Endothelial cell of umbilical vein (primary cell): ENCODE measurements at regions not wholly inside any gene's neighbourhood (a gene's known extent, or its start where the extent isn't known, plus 50 kb on each side); places are given as distances from the start of the nearest gene placed in this dataset.

Source experiments
- BruUV-seq: library from RNA; stranded (reverse); fragments of 400-500 nt; replicated peaks from 2 replicates; lab custom pipeline; 2021; lab: Mats Ljungman, UMichigan
- CTCF ChIA-PET: fragments of 300-600, 350-600 bp; sonication (Branson Sonifier 250); formaldehyde crosslinking; loops from one replicate; lab custom pipeline; 2021; ENCODE audit warnings: antibody characterized with exemption, inconsistent platforms; lab: Charles Lee
- POLR2A ChIA-PET: fragments of 300-600, 350-600 bp; sonication (Branson Sonifier 250); formaldehyde crosslinking; loops from one replicate; lab custom pipeline; 2021; ENCODE audit warnings: antibody characterized with exemption, inconsistent platforms; lab: Charles Lee
- DNase-seq: peaks from one replicate; pipeline ENCODE4 v3.0.0-alpha.2; 2011; ENCODE audit warnings: low read depth, low spot score
- FAIRE-seq: peaks from 2 replicates; lab custom pipeline; 2011; peaks lifted over from hg19 to GRCh38; lab: Jason Lieb, UNC
- H2AFZ ChIP-seq: 2 replicates; pipeline ENCODE4 v1.6.0; 2012; ENCODE audit warnings: low read depth, low read length, control low read depth, inconsistent platforms
- H3K27ac ChIP-seq: 2 replicates; pipeline ENCODE4 v1.5.1; 2011; ENCODE audit warnings: low read depth, mild to moderate bottlenecking, control low read depth, low read length, moderate library complexity; ENCODE audit not compliant: insufficient read depth
- H3K27me3 ChIP-seq, 2 experiments: 2 replicates each; pipeline versions ENCODE4 v1.6.0 to v1.6.1; 2011; ENCODE audit warnings: low read length in 2 of 2, mixed read lengths in 1 of 2; ENCODE audit not compliant: control insufficient read depth in 2 of 2, insufficient read depth in 2 of 2
- H3K36me3 ChIP-seq, 2 experiments: 2 replicates in 1 of 2; 3 replicates in 1 of 2; pipeline ENCODE4 v1.5.1; 2011; ENCODE audit warnings: low read length in 2 of 2, mild to moderate bottlenecking in 1 of 2, moderate library complexity in 1 of 2; ENCODE audit not compliant: control insufficient read depth in 2 of 2, insufficient read depth in 2 of 2; ENCODE audit errors: extremely low read depth in 1 of 2
- H3K4me1 ChIP-seq: 3 replicates; pipeline ENCODE4 v1.5.1; 2011; ENCODE audit warnings: mild to moderate bottlenecking, low read length; ENCODE audit not compliant: control insufficient read depth, insufficient read depth; ENCODE audit errors: extremely low read depth
- H3K4me2 ChIP-seq: 2 replicates; pipeline ENCODE4 v1.6.1; 2011; ENCODE audit warnings: low read length, control low read depth, mixed read lengths; ENCODE audit not compliant: insufficient read depth
- H3K4me3 ChIP-seq, 3 experiments: fragments of 200-600 bp in 1 of 3; sonication (generic), shearing (Covaris generic) in 1 of 3; replicated peaks in 1 of 3; 2 replicates each; pipeline ENCODE4 v1.5.1; 2011 to 2016; ENCODE audit warnings: control low read depth in 3 of 3, low read length in 3 of 3, mild to moderate bottlenecking in 2 of 3, inconsistent platforms in 1 of 3, low read depth in 1 of 3, moderate library complexity in 1 of 3; ENCODE audit not compliant: insufficient read depth in 1 of 3
- H3K79me2 ChIP-seq: 2 replicates; pipeline ENCODE4 v1.6.0; 2012; ENCODE audit warnings: low read length, inconsistent platforms; ENCODE audit not compliant: control insufficient read depth, insufficient read depth
- H3K9ac ChIP-seq: replicated peaks from 2 replicates; pipeline ENCODE3; 2011; ENCODE audit warnings: low read length, control low read depth; ENCODE audit not compliant: insufficient read depth; ENCODE audit errors: extremely low read depth
- H3K9me1 ChIP-seq: replicated peaks from 3 replicates; pipeline ENCODE4 v1.6.0; 2011; ENCODE audit warnings: mild to moderate bottlenecking, low read length; ENCODE audit not compliant: control insufficient read depth, insufficient read depth; ENCODE audit errors: extremely low read depth
- H3K9me3 ChIP-seq: replicated peaks from 2 replicates; pipeline ENCODE4 v1.5.1; 2012; ENCODE audit warnings: low read length, inconsistent platforms; ENCODE audit not compliant: control insufficient read depth, insufficient read depth
- H4K20me1 ChIP-seq: replicated peaks from 2 replicates; pipeline ENCODE3; 2011; ENCODE audit warnings: mild to moderate bottlenecking, low read length; ENCODE audit not compliant: control insufficient read depth, insufficient read depth; ENCODE audit errors: extremely low read depth
- EZH2 ChIP-seq: IDR thresholded peaks from 2 replicates; pipeline ENCODE4 v1.6.1; 2012; ENCODE audit warnings: borderline replicate concordance, low read depth, mild to moderate bottlenecking, moderate library complexity, low read length, inconsistent platforms; ENCODE audit not compliant: severe bottlenecking
- FOS ChIP-seq: IDR thresholded peaks from 2 replicates; pipeline ENCODE4 v1.6.1; 2011; ENCODE audit warnings: mild to moderate bottlenecking, low read length, moderate library complexity, borderline replicate concordance; ENCODE audit not compliant: insufficient read depth
- GATA2 ChIP-seq: IDR thresholded peaks from 2 replicates; pipeline ENCODE4 v1.7.0; 2011; ENCODE audit warnings: low read depth, mild to moderate bottlenecking, moderate library complexity, mixed read lengths, low read length; ENCODE audit not compliant: insufficient read length, insufficient read depth
- JUN ChIP-seq: IDR thresholded peaks from 2 replicates; pipeline ENCODE4 v1.6.1; 2011; ENCODE audit warnings: borderline replicate concordance, low read depth; ENCODE audit not compliant: insufficient read length, insufficient read depth
- MYC ChIP-seq: IDR thresholded peaks from one replicate; pipeline ENCODE4 v1.6.1; 2011; ENCODE audit warnings: mild to moderate bottlenecking, low read depth, low read length
- POLR2A ChIP-seq: IDR thresholded peaks from 2 replicates; pipeline ENCODE4 v1.6.1; 2012; ENCODE audit warnings: low read depth, mild to moderate bottlenecking, control low read depth, low read length
- POLR2AphosphoS5 ChIP-seq: IDR thresholded peaks from 2 replicates; pipeline ENCODE4 v1.6.1; 2012; ENCODE audit warnings: low read depth, mild to moderate bottlenecking, control low read depth, low read length, moderate library complexity; ENCODE audit not compliant: insufficient read depth
- dilution Hi-C: fragments of 300-500 bp; cut with MboI; formaldehyde crosslinking; loops from one replicate; pipeline ENCODE4 v1.15.0; 2019; ENCODE audit warnings: low sequenced_read_pairs; ENCODE audit not compliant: extremely low pct_ligation_motif_present
- intact Hi-C: fragments of 100-400 bp; cut with micrococcal nuclease; formaldehyde crosslinking; loops from one replicate; pipeline ENCODE4 v1.10.0; 2022
- TF ChIP-seq, protein P1 (sequence below), 2 donors: IDR thresholded peaks; 1 replicate in 1 of 2; 2 replicates in 1 of 2; pipeline ENCODE4 v1.5.1; 2011; ENCODE audit warnings: low read length in 2 of 2, mild to moderate bottlenecking in 2 of 2, moderate library complexity in 2 of 2, control low read depth in 1 of 2, inconsistent platforms in 1 of 2, low read depth in 1 of 2; ENCODE audit not compliant: insufficient read depth in 1 of 2; ENCODE audit errors: extremely low read depth in 1 of 2
- TF ChIP-seq, protein P2 (sequence below): IDR thresholded peaks from 2 replicates; pipeline ENCODE4 v1.6.1; 2011; ENCODE audit not compliant: insufficient read depth, insufficient read length

DNA sequence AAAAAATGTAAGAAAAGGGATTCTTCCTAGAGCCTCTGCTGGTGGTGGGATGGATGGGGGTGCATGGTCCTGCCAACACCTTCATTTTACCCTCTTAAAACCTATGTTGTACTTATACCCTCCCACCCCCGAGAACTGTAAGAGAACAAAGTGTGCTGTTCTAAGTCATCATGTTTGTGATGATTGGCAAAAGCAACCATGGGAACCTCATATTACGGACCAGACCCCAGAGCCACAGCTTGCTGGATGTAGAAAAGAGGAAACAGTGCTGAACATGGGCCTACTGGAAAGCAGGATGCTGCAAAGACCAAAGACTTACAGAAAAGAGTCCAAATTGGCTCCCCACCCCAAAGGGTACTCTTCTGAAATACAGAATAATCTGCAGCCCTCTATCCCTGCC, 311.2 kb downstream of the DUSP6 start:
- no peak for TF ChIP-seq POLR2AphosphoS5
- TF ChIP-seq MYC, result no peak
- Histone ChIP-seq H3K27ac (no peak overlapping the region), H3K9me1 (no peaks in the 10 kb centered on the region), H3K27me3 (no peaks in the 10 kb centered on the region), H4K20me1 (no peaks in the 10 kb centered on the region), H3K4me1 (no peaks in the 10 kb centered on the region), H3K4me2 (no peak overlapping the region), H3K9me3 (no peaks in the 10 kb centered on the region), H3K4me3 (no peak overlapping the region), H2AFZ (no peak overlapping the region), H3K9ac (no peak overlapping the region), H3K36me3 (no peaks in the 10 kb centered on the region), H3K79me2 (no peaks in the 10 kb centered on the region)
- ChIA-PET POLR2A (no interaction called here), CTCF (no interaction called here)
- intact Hi-C loops (no loop called here), dilution Hi-C loops (loop anchor here (25.0 kb wide), 1 partner anchor 421 kb away; no protein-coding TSS in a partner anchor)
- DNase-seq, result no peak
- FAIRE-seq, result no peak
- BruUV-seq, result no TSS peak

DNA sequence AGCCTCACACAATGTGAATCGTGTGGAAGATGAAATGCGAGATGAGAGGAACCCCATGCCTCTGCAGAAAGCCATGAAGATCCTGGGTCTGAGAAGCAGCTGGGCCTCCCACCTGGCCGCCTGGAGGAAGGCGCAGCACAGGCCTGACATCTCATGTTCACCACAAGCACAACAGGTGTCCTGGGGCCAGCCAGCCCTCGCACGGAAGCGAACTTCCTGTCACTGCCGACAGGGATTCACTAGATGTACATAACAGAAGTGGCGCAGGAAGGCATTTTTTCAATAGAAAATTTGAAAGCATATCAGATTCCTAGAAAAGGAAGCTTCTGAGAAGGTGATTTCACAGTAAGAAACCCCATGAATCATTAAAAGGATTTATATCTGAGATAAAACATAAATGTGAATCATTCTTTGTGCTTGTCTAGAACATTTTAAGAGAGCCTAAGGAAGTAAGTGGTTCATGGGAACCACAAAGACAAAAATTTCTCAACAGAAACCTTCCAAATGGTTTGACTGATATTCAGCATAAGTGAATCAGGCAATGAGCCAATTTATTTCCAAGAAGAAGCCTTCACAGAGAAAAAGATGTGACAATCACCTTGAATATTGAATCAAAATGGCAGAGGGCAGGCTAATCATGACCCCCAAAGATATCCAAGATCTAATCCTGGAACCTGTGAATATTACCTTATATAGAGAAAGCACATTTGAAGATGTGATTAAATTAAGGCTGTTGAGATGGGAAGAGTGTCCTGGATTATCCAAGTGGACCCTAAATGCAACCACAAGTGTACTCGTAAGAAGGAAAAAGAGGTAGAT, 311.9 kb downstream of the DUSP6 start:
- Histone ChIP-seq H3K4me3 (no peak overlapping the region), H3K4me2 (no peak overlapping the region), H3K4me1 (no peaks in the 10 kb centered on the region), H3K79me2 (no peaks in the 10 kb centered on the region), H2AFZ (no peak overlapping the region), H3K9me1 (no peaks in the 10 kb centered on the region), H3K27ac (no peak overlapping the region), H3K9ac (no peak overlapping the region), H3K27me3 (no peaks in the 10 kb centered on the region), H3K9me3 (no peaks in the 10 kb centered on the region), H3K36me3 (no peaks in the 10 kb centered on the region), H4K20me1 (no peaks in the 10 kb centered on the region)
- no TSS peak for BruUV-seq
- no peak for FAIRE-seq
- intact Hi-C loops, result no loop called here
- ChIA-PET CTCF (no interaction called here), POLR2A (no interaction called here)
- dilution Hi-C loops, result loop anchor here (25.0 kb wide), 1 partner anchor 422 kb away; no protein-coding TSS in a partner anchor
- TF ChIP-seq, protein P1, sequence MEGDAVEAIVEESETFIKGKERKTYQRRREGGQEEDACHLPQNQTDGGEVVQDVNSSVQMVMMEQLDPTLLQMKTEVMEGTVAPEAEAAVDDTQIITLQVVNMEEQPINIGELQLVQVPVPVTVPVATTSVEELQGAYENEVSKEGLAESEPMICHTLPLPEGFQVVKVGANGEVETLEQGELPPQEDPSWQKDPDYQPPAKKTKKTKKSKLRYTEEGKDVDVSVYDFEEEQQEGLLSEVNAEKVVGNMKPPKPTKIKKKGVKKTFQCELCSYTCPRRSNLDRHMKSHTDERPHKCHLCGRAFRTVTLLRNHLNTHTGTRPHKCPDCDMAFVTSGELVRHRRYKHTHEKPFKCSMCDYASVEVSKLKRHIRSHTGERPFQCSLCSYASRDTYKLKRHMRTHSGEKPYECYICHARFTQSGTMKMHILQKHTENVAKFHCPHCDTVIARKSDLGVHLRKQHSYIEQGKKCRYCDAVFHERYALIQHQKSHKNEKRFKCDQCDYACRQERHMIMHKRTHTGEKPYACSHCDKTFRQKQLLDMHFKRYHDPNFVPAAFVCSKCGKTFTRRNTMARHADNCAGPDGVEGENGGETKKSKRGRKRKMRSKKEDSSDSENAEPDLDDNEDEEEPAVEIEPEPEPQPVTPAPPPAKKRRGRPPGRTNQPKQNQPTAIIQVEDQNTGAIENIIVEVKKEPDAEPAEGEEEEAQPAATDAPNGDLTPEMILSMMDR (IDR thresholded peaks at IDR 0.05; ENCODE audit: extremely low read depth in 1 of 2, insufficient read depth in 1 of 2, low read depth in 1 of 2, low read length in 2 of 2), result no peak
- TF ChIP-seq FOS (no peak), MYC (no peak), GATA2 (no peak), POLR2AphosphoS5 (no peak), EZH2 (no peak), POLR2A (no peak), JUN (no peak)
- TF ChIP-seq, protein P2, sequence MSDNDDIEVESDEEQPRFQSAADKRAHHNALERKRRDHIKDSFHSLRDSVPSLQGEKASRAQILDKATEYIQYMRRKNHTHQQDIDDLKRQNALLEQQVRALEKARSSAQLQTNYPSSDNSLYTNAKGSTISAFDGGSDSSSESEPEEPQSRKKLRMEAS, result no peak
- DNase-seq, result no peak
